ENCODE measurements at regions not wholly inside any gene's neighbourhood (a gene's known extent, or its start where the extent isn't known, plus 50 kb on each side); places are given as distances from the start of the nearest gene placed in this dataset.

- Histone ChIP-seq H3K9me3 (ENCODE audit: low read length) (no peaks in the 10 kb centered on the region; the same call in 1 of the 2 replicates), H4K20me1 (ENCODE audit: insufficient read depth, low read depth, low read length) (no peaks in the 10 kb centered on the region), H3K4me3 (ENCODE audit: low read length) (no peak overlapping the region), H3K27ac (ENCODE audit: low read length) (no peak overlapping the region), H3K79me2 (ENCODE audit: low read length) (no peaks in the 10 kb centered on the region), H3K9me2 (replicated peaks; ENCODE audit: insufficient read depth, low read length) (no peaks in the 10 kb centered on the region), H3K4me1 (ENCODE audit: low read length) (peaks cover 8% of the 10 kb centered on the region), H2AFZ (ENCODE audit: low read length) (no peak overlapping the region), H3K27me3 (ENCODE audit: low read length) (no peaks in the 10 kb centered on the region), H3K4me2 (ENCODE audit: low read depth, low read length, poor library complexity, severe bottlenecking) (no peak overlapping the region), H3K9ac (ENCODE audit: low read length) (no peak overlapping the region), H3K36me3 (ENCODE audit: insufficient read depth, low read length) (no peaks in the 10 kb centered on the region)
- DNase-seq, result no peak
These were observed 667.3 kb upstream of the CDH9 start for GRCh38 chr5:27705661-27706060.

GRCh38 chr5:27701931-27702903, 663.8 kb upstream of the CDH9 start:
- Histone ChIP-seq H3K9me2 (replicated peaks; ENCODE audit: insufficient read depth, low read length) (no peaks in the 10 kb centered on the region), H3K4me2 (ENCODE audit: low read depth, low read length, poor library complexity, severe bottlenecking) (no peak overlapping the region), H3K36me3 (ENCODE audit: insufficient read depth, low read length) (no peaks in the 10 kb centered on the region), H3K4me1 (ENCODE audit: low read length) (peaks cover 8% of the 10 kb centered on the region), H3K4me3 (ENCODE audit: low read length) (no peak overlapping the region), H3K79me2 (ENCODE audit: low read length) (no peaks in the 10 kb centered on the region), H3K9me3 (ENCODE audit: low read length) (no peaks in the 10 kb centered on the region), H2AFZ (ENCODE audit: low read length) (peak overlapping the region; percentile 30; the same call in 1 of the 2 replicates), H3K27me3 (ENCODE audit: low read length) (no peaks in the 10 kb centered on the region), H4K20me1 (ENCODE audit: insufficient read depth, low read depth, low read length) (no peaks in the 10 kb centered on the region), H3K9ac (ENCODE audit: low read length) (no peak overlapping the region), H3K27ac (ENCODE audit: low read length) (no peak overlapping the region)
- DNase-seq, result no peak

- no peaks in the 10 kb centered on the region for H3K27me3 ChIP-seq (ENCODE audit: low read length)
These were observed 662.1 kb upstream of the CDH9 start for GRCh38 chr5:27700526-27700925.

GRCh38 chr5:27682600-27682999, 644.2 kb upstream of the CDH9 start:
- Histone ChIP-seq H3K9ac (ENCODE audit: low read length) (no peak overlapping the region), H3K9me3 (ENCODE audit: low read length) (no peaks in the 10 kb centered on the region), H3K27ac (ENCODE audit: low read length) (no peak overlapping the region), H3K36me3 (ENCODE audit: insufficient read depth, low read length) (no peaks in the 10 kb centered on the region), H3K4me3 (ENCODE audit: low read length) (no peak overlapping the region), H2AFZ (ENCODE audit: low read length) (no peak overlapping the region), H3K9me2 (replicated peaks; ENCODE audit: insufficient read depth, low read length) (no peaks in the 10 kb centered on the region), H4K20me1 (ENCODE audit: insufficient read depth, low read depth, low read length) (no peaks in the 10 kb centered on the region), H3K27me3 (ENCODE audit: low read length) (no peaks in the 10 kb centered on the region), H3K4me2 (ENCODE audit: low read depth, low read length, poor library complexity, severe bottlenecking) (no peak overlapping the region), H3K79me2 (ENCODE audit: low read length) (no peaks in the 10 kb centered on the region), H3K4me1 (ENCODE audit: low read length) (no peaks in the 10 kb centered on the region)
- peak; percentile 57 for DNase-seq

More at GRCh38 chr5:27700526-27700925, 662.1 kb upstream of the CDH9 start:
- Histone ChIP-seq H4K20me1 (ENCODE audit: insufficient read depth, low read depth, low read length) (no peaks in the 10 kb centered on the region), H3K4me1 (ENCODE audit: low read length) (peaks cover 8% of the 10 kb centered on the region), H3K27ac (ENCODE audit: low read length) (no peak overlapping the region), H3K36me3 (ENCODE audit: insufficient read depth, low read length) (no peaks in the 10 kb centered on the region), H3K4me2 (ENCODE audit: low read depth, low read length, poor library complexity, severe bottlenecking) (no peak overlapping the region), H2AFZ (ENCODE audit: low read length) (no peak overlapping the region), H3K4me3 (ENCODE audit: low read length) (no peak overlapping the region), H3K9ac (ENCODE audit: low read length) (no peak overlapping the region), H3K9me2 (replicated peaks; ENCODE audit: insufficient read depth, low read length) (no peaks in the 10 kb centered on the region), H3K79me2 (ENCODE audit: low read length) (no peaks in the 10 kb centered on the region), H3K9me3 (ENCODE audit: low read length) (no peaks in the 10 kb centered on the region)
- DNase-seq, result no peak

GRCh38 chr5:27652505-27652904, 614.1 kb upstream of the CDH9 start:
- Histone ChIP-seq H4K20me1 (ENCODE audit: insufficient read depth, low read depth, low read length) (no peaks in the 10 kb centered on the region), H3K9me3 (ENCODE audit: low read length) (peaks cover 13% of the 10 kb centered on the region), H3K79me2 (ENCODE audit: low read length) (no peaks in the 10 kb centered on the region), H2AFZ (ENCODE audit: low read length) (no peak overlapping the region), H3K36me3 (ENCODE audit: insufficient read depth, low read length) (no peaks in the 10 kb centered on the region), H3K27me3 (ENCODE audit: low read length) (no peaks in the 10 kb centered on the region), H3K27ac (ENCODE audit: low read length) (no peak overlapping the region), H3K4me3 (ENCODE audit: low read length) (no peak overlapping the region), H3K9me2 (replicated peaks; ENCODE audit: insufficient read depth, low read length) (no peaks in the 10 kb centered on the region), H3K9ac (ENCODE audit: low read length) (no peak overlapping the region), H3K4me1 (ENCODE audit: low read length) (0 out of 2 replicates have a peak, but pooled peaks cover under 1% of the 10 kb centered on the region), H3K4me2 (ENCODE audit: low read depth, low read length, poor library complexity, severe bottlenecking) (no peak overlapping the region)
- peak; percentile 67 for DNase-seq

GRCh38 chr5:27639005-27639612, 600.7 kb upstream of the CDH9 start:
- Histone ChIP-seq H3K9me2 (replicated peaks; ENCODE audit: insufficient read depth, low read length) (no peaks in the 10 kb centered on the region), H3K9ac (ENCODE audit: low read length) (no peak overlapping the region), H3K4me2 (ENCODE audit: low read depth, low read length, poor library complexity, severe bottlenecking) (no peak overlapping the region), H3K27ac (ENCODE audit: low read length) (no peak overlapping the region), H4K20me1 (ENCODE audit: insufficient read depth, low read depth, low read length) (no peaks in the 10 kb centered on the region), H2AFZ (ENCODE audit: low read length) (peak overlapping the region; percentile 91), H3K79me2 (ENCODE audit: low read length) (no peaks in the 10 kb centered on the region), H3K36me3 (ENCODE audit: insufficient read depth, low read length) (no peaks in the 10 kb centered on the region), H3K9me3 (ENCODE audit: low read length) (no peaks in the 10 kb centered on the region; the same call in 1 of the 2 replicates), H3K27me3 (ENCODE audit: low read length) (no peaks in the 10 kb centered on the region), H3K4me1 (ENCODE audit: low read length) (no peaks in the 10 kb centered on the region), H3K4me3 (ENCODE audit: low read length) (no peak overlapping the region)
- DNase-seq, result no peak

GRCh38 chr5:27619982-27620381, 581.6 kb upstream of the CDH9 start:
- Histone ChIP-seq H3K4me1 (ENCODE audit: low read length) (no peaks in the 10 kb centered on the region), H3K9ac (ENCODE audit: low read length) (no peak overlapping the region), H3K4me2 (ENCODE audit: low read depth, low read length, poor library complexity, severe bottlenecking) (no peak overlapping the region), H3K27me3 (ENCODE audit: low read length) (no peaks in the 10 kb centered on the region), H4K20me1 (ENCODE audit: insufficient read depth, low read depth, low read length) (no peaks in the 10 kb centered on the region), H3K9me2 (replicated peaks; ENCODE audit: insufficient read depth, low read length) (no peaks in the 10 kb centered on the region), H3K4me3 (ENCODE audit: low read length) (no peak overlapping the region), H2AFZ (ENCODE audit: low read length) (0 out of 2 replicates have a peak overlapping the region, but pooled peaks have one; percentile 28), H3K27ac (ENCODE audit: low read length) (no peak overlapping the region), H3K79me2 (ENCODE audit: low read length) (no peaks in the 10 kb centered on the region), H3K36me3 (ENCODE audit: insufficient read depth, low read length) (no peaks in the 10 kb centered on the region), H3K9me3 (ENCODE audit: low read length) (no peaks in the 10 kb centered on the region)
- no peak for DNase-seq

- no peak overlapping the region for H3K4me2 ChIP-seq (ENCODE audit: low read depth, low read length, poor library complexity, severe bottlenecking)
- H3K4me3 ChIP-seq (ENCODE audit: low read length), result no peak overlapping the region
- H3K36me3 ChIP-seq (ENCODE audit: insufficient read depth, low read length), result no peaks in the 10 kb centered on the region
- no peaks in the 10 kb centered on the region for H3K9me2 ChIP-seq (replicated peaks; ENCODE audit: insufficient read depth, low read length)
- no peaks in the 10 kb centered on the region for H3K79me2 ChIP-seq (ENCODE audit: low read length)
- no peaks in the 10 kb centered on the region for H3K27me3 ChIP-seq (ENCODE audit: low read length)
- H3K27ac ChIP-seq (ENCODE audit: low read length), result no peak overlapping the region
- no peaks in the 10 kb centered on the region for H4K20me1 ChIP-seq (ENCODE audit: insufficient read depth, low read depth, low read length)
- DNase-seq, result no peak
- no peak overlapping the region for H2AFZ ChIP-seq (ENCODE audit: low read length)
- no peaks in the 10 kb centered on the region for H3K4me1 ChIP-seq (ENCODE audit: low read length)
- H3K9ac ChIP-seq (ENCODE audit: low read length), result no peak overlapping the region
- H3K9me3 ChIP-seq (ENCODE audit: low read length), result 0 out of 2 replicates have a peak, but pooled peaks cover 4% of the 10 kb centered on the region
These were observed 573.8 kb upstream of the CDH9 start for GRCh38 chr5:27612161-27612560.

Measured in Karpas-422 (cell line).